GM12878 (cell line): ENCODE measurements at regions not wholly inside any gene's neighbourhood (a gene's known extent, or its start where the extent isn't known, plus 50 kb on each side); places are given as distances from the start of the nearest gene placed in this dataset.
"Not testable (repeated sequence)": the region's sequence is repeated elsewhere in the genome, so short reads cannot be mapped to it uniquely, and the experiment has no call there.

Source experiments
- ATAC-seq: fragments of 200-7000 bp; cut with Tn5 transposase; 3 replicates; pipeline ENCODE4 v1.9.1; 2020; ENCODE audit warnings: mild to moderate bottlenecking, moderate library complexity
- BruUV-seq: library from RNA; stranded (reverse); fragments of 400-500 nt; replicated peaks from 2 replicates; lab custom pipeline; 2021; lab: Mats Ljungman, UMichigan
- CTCF ChIA-PET: fragments of 300-600 bp; sonication (Branson Sonifier 250); formaldehyde crosslinking; extraction: SDS; loops from one replicate; lab custom pipeline; 2021; ENCODE audit warnings: inconsistent platforms; lab: Yijun Ruan, JAX
- POLR2A ChIA-PET: fragments of 350-600 bp; formaldehyde crosslinking; extraction: SDS; loops from one replicate; lab custom pipeline; 2021; ENCODE audit warnings: inconsistent platforms; lab: Charles Lee
- RAD21 ChIA-PET: fragments of 300-600 bp; sonication (Branson Sonifier 250); formaldehyde crosslinking; loops from one replicate; lab custom pipeline; 2023; ENCODE audit warnings: antibody characterized with exemption; ENCODE audit not compliant: unreplicated experiment; lab: Charles Lee
- SMC1A ChIA-PET: fragments of 300-600 bp; sonication (Branson Sonifier 250); formaldehyde crosslinking; loops from one replicate; lab custom pipeline; 2023; ENCODE audit not compliant: unreplicated experiment, uncharacterized antibody; lab: Charles Lee
- DNase-seq: peaks from one replicate; pipeline ENCODE4 v3.0.0-alpha.2; 2011; ENCODE audit warnings: low read depth, low spot score
- FAIRE-seq: peaks from 3 replicates; lab custom pipeline; 2011; peaks lifted over from hg19 to GRCh38; lab: Jason Lieb, UNC
- H2AFZ ChIP-seq: 2 replicates; pipeline ENCODE4 v1.6.0; 2011; ENCODE audit warnings: low read depth, low read length, control low read depth; ENCODE audit not compliant: control insufficient read depth
- H3K27ac ChIP-seq: 2 replicates; pipeline ENCODE4 v1.5.1; 2011; ENCODE audit warnings: control low read depth; ENCODE audit not compliant: control insufficient read depth, insufficient read depth
- H3K27me3 ChIP-seq, 2 experiments: replicated peaks in 1 of 2; 2 replicates each; pipeline versions ENCODE4 v1.6.0 to v1.6.1; 2011; ENCODE audit warnings: low read length in 1 of 2; ENCODE audit not compliant: control insufficient read depth in 2 of 2, insufficient read depth in 2 of 2
- H3K36me3 ChIP-seq, 2 experiments: 2 replicates each; pipeline ENCODE4 v1.5.1; 2011; ENCODE audit warnings: low read length in 1 of 2; ENCODE audit not compliant: control insufficient read depth in 2 of 2, insufficient read depth in 2 of 2
- H3K4me1 ChIP-seq: 2 replicates; pipeline ENCODE4 v1.6.1; 2011; ENCODE audit warnings: mild to moderate bottlenecking, low read length, moderate library complexity, mixed read lengths; ENCODE audit not compliant: control insufficient read depth, insufficient read depth
- H3K4me2 ChIP-seq: 2 replicates; pipeline ENCODE4 v1.6.0; 2011; ENCODE audit warnings: control low read depth; ENCODE audit not compliant: control insufficient read depth, insufficient read depth
- H3K4me3 ChIP-seq: fragments of 200-600 bp; sonication (generic); 2 replicates; pipeline ENCODE4 v1.5.1; 2016
- H3K79me2 ChIP-seq: 2 replicates; pipeline ENCODE4 v1.6.0; 2011; ENCODE audit warnings: low read length; ENCODE audit not compliant: control insufficient read depth, insufficient read depth
- H3K9ac ChIP-seq: 2 replicates; pipeline ENCODE4 v1.8.0; 2011; ENCODE audit warnings: low read length, control low read depth, mixed read lengths; ENCODE audit not compliant: control insufficient read depth, insufficient read depth
- H3K9me3 ChIP-seq: replicated peaks from 3 replicates; pipeline ENCODE4 v1.5.1; 2011; ENCODE audit warnings: mild to moderate bottlenecking, low read length; ENCODE audit not compliant: control insufficient read depth, insufficient read depth
- H4K20me1 ChIP-seq: 2 replicates; pipeline ENCODE4 v1.6.0; 2011; ENCODE audit not compliant: control insufficient read depth, insufficient read depth
- CBFB ChIP-seq: IDR thresholded peaks from 2 replicates; pipeline ENCODE4 v1.6.1; 2016; ENCODE audit warnings: antibody characterized with exemption, low read depth
- CBX3 ChIP-seq: fragments of 200-600 bp; sonication (generic); IDR thresholded peaks from 2 replicates; pipeline ENCODE4 v1.6.1; 2016; ENCODE audit warnings: low read depth, borderline replicate concordance
- MTA3 ChIP-seq: IDR thresholded peaks from 2 replicates; pipeline ENCODE4 v1.6.1; 2012; ENCODE audit warnings: low read length, inconsistent platforms, borderline replicate concordance
- NFYA ChIP-seq: IDR thresholded peaks from 2 replicates; pipeline ENCODE4 v1.6.1; 2011; ENCODE audit warnings: low read depth, mild to moderate bottlenecking, low read length, improper control_type of control experiment, borderline replicate concordance
- TARDBP ChIP-seq: IDR thresholded peaks from 2 replicates; pipeline ENCODE4 v1.6.1; 2016; ENCODE audit warnings: borderline replicate concordance
- WGBS: methylation state at CpG from one replicate; pipeline ENCODE4 v1.1.6; 2016; ENCODE audit warnings: low lambda C conversion rate; ENCODE audit not compliant: insufficient replicate concordance, insufficient coverage; ENCODE audit errors: missing lambda C conversion rate; 5-methylcytosine and 5-hydroxymethylcytosine counted together
- in situ Hi-C: fragments of 300-500 bp; cut with MboI; formaldehyde crosslinking; loops from 9 replicates; pipeline ENCODE4 v1.14.3; 2018; ENCODE audit warnings: mixed read lengths
- intact Hi-C: fragments of 100-400 bp; cut with micrococcal nuclease; formaldehyde crosslinking; loops from one replicate; pipeline ENCODE4 v1.14.2; 2022; ENCODE audit not compliant: unreplicated experiment
- TF ChIP-seq, protein P1 (sequence below): fragments of 150-350 bp; IDR thresholded peaks from 2 replicates; pipeline ENCODE4 v1.6.1; 2016; ENCODE audit warnings: low read depth, low read length

DNA sequence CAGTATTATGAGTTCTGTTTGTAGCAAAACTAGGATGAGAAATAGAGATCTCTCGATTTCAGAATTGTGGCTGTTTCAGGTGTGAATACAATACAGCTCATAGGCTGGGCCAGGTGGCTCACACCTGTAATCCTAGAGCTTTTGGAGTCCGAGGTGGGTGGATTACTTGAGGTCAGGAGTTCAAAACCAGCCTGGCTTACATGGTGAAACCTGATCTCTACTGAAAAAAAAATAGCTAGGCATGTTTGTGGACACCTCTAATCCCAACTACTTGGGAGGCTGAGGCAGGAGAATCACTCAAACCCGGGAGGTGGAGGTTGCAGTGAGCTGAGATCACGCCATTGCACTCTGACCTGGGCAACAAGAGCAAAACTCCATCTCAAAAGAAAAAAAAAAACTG lies 81.4 kb downstream of the ZNF92 start:
- H3K27ac ChIP-seq, H3K9ac ChIP-seq, BruUV-seq, intact Hi-C loops, H3K36me3 ChIP-seq, H3K4me2 ChIP-seq, RAD21 ChIA-PET, in situ Hi-C loops, POLR2A ChIA-PET, H4K20me1 ChIP-seq, H3K79me2 ChIP-seq, H3K27me3 ChIP-seq, H3K4me3 ChIP-seq, H3K4me1 ChIP-seq, DNase-seq, H2AFZ ChIP-seq, ATAC-seq, H3K9me3 ChIP-seq, FAIRE-seq: not testable (repeated sequence)
- WGBS: 12% methylated on average over 4 of the region's 4 CpGs
- CTCF ChIA-PET: interaction anchor here (1.3 kb wide), 1 partner anchor 20 kb away, joined by 3 read pairs; no protein-coding TSS in a partner anchor
- SMC1A ChIA-PET: interaction anchor here (1.6 kb wide), 1 partner anchor 148 kb away, joined by 3 read pairs; no protein-coding TSS in a partner anchor

DNA sequence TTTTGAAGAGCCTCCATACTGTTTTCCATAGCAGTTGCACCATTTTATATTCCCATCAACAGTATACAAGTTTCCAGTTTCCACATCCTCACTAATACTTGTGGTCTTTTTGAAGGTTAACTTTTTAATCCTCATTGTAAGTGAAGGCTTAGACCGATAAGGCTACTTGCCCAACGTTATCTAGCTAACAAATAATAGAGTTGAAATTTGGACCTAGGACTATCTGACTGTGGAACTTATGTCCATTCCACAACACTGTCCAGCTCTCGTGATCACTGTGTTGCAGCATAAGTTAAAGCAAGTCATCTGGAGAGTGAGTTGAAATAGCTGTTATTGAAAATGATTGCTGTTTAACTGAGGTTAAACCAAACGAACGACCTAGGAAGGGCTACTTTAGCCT lies 84.0 kb downstream of the ZNF92 start:
- TF ChIP-seq, protein P1, sequence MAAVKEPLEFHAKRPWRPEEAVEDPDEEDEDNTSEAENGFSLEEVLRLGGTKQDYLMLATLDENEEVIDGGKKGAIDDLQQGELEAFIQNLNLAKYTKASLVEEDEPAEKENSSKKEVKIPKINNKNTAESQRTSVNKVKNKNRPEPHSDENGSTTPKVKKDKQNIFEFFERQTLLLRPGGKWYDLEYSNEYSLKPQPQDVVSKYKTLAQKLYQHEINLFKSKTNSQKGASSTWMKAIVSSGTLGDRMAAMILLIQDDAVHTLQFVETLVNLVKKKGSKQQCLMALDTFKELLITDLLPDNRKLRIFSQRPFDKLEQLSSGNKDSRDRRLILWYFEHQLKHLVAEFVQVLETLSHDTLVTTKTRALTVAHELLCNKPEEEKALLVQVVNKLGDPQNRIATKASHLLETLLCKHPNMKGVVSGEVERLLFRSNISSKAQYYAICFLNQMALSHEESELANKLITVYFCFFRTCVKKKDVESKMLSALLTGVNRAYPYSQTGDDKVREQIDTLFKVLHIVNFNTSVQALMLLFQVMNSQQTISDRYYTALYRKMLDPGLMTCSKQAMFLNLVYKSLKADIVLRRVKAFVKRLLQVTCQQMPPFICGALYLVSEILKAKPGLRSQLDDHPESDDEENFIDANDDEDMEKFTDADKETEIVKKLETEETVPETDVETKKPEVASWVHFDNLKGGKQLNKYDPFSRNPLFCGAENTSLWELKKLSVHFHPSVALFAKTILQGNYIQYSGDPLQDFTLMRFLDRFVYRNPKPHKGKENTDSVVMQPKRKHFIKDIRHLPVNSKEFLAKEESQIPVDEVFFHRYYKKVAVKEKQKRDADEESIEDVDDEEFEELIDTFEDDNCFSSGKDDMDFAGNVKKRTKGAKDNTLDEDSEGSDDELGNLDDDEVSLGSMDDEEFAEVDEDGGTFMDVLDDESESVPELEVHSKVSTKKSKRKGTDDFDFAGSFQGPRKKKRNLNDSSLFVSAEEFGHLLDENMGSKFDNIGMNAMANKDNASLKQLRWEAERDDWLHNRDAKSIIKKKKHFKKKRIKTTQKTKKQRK: no peak
- no peak for TF ChIP-seq TARDBP
- no peak for TF ChIP-seq CBFB
- TF ChIP-seq NFYA: no peak
- no peak for TF ChIP-seq MTA3
- TF ChIP-seq CBX3: no peak
- TF ChIP-seq, all 136 proteins: peak for 0
- CTCF ChIA-PET: no interaction called here
- no TSS peak for BruUV-seq

More for the DNA sequence above, 84.0 kb downstream of the ZNF92 start:
- POLR2A ChIA-PET: no interaction called here
- Histone ChIP-seq H4K20me1 (no peaks in the 10 kb centered on the region), H3K79me2 (no peaks in the 10 kb centered on the region), H3K4me2 (no peak overlapping the region), H3K36me3 (no peaks in the 10 kb centered on the region), H3K4me1 (no peaks in the 10 kb centered on the region), H3K4me3 (no peak overlapping the region), H3K9ac (no peak overlapping the region), H3K9me3 (no peaks in the 10 kb centered on the region), H3K27ac (no peak overlapping the region), H2AFZ (no peak overlapping the region), H3K27me3 (no peaks in the 10 kb centered on the region)
- RAD21 ChIA-PET: no interaction called here
- FAIRE-seq (no peak), ATAC-seq (no peak), DNase-seq (no peak)
- 34% methylated on average over 5 of the region's 5 CpGs for WGBS
- in situ Hi-C loops: no loop called here
- SMC1A ChIA-PET: no interaction called here
- intact Hi-C loops: no loop called here
